HG02678 (cell line): ENCODE measurements at regions not wholly inside any gene's neighbourhood (a gene's known extent, or its start where the extent isn't known, plus 50 kb on each side); places are given as distances from the start of the nearest gene placed in this dataset.
"Not testable (repeated sequence)": the region's sequence is repeated elsewhere in the genome, so short reads cannot be mapped to it uniquely, and the experiment has no call there.

Experiments
- ATAC-seq: cut with Tn5 transposase; IDR thresholded peaks from one replicate; pipeline ENCODE4 v1.9.1; 2021; ENCODE audit warnings: mild to moderate bottlenecking, moderate library complexity; ENCODE audit not compliant: unreplicated experiment

DNA sequence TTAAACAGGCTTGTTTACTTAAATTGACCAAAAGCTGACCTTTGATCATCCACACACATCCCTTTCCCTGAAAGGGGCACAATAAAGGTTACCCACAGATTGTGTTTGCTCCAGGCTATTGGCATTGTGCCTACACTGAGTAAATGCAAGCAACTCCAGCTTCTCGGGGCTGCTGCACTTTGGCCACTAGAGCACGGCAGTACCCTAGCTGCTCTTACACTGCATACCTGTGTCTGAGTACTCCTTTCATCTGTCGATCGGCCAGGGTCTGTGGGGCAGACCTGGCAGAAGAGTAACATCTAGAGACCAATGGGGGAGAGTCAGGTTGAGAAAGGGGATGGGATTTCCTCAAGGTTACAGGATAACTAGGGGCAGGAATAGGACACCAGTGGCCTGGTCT is 281.9 kb upstream of the NMUR2 start:
- ATAC-seq, result no peak

DNA sequence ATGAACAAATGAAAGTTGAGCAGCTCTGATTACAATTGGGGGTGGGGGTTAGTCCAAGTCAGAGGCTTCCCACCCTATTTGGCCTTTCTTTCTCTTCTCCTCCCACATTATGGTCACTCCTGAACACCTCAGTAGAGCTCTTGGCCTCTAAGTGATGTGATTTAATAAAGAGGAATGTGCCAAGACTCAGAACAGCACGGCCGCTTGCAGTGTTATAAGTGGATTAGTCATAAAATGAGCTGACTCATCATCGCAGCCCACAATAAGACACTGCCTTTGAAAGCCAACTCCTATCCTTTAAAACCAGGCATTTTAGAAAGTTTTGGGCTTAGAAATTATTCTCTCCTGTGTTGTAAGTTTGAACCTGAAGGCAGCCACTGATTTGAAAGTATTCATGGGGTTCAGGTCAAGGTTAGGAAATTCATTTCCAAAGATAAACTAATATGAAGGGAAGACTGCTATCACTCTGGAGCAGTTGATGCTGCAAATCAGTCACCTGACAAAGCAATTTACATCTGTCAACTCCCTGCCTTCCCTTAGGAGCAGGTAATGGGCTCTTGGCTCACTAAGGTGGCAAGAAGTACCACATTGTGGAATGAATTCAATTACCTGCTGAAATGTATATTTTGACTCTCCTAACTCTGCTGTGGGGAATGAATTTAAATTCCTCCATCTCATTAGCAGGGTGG is 283.6 kb upstream of the NMUR2 start:
- ATAC-seq, result no peak

DNA sequence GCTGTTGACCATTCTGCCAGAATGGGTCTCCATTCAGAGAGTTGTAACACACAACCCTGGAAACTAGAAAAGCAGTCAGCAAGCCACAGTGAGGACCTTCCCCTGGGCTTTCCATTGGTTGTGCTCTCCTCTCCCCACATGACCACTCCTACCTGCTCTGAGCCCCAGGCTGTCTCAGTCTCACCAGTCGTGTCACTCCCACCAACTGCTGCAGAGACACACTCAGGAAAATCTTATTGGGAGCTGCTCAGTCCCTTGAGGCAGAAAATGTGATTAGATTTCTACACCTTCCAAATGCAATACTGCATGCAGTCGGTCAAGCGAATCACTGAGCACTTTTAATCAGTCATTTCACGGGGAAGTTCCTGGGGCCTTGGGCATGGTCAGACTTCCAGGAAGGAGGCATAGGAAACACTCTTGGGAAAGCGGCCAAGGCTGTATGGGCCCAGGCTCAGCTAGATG is 284.2 kb upstream of the NMUR2 start:
- no peak for ATAC-seq

DNA sequence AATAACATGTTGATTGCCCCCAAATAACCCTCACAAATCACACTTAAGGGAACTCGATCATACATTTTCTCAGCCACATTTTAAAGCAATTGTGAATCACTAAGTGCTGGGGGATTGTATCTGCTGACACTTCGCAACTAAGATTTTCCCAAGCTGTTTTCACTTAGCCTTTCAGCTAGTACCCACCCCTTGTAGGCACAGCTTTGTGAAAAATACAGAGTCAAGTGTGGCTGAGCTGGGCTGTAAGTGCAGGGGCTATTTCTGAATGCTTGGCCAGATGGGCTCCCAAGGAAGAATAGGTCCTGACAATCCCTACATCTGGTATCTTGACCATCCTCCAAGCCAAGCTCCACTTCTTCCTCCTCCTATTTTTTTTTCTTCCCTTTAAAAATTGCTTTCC is 289.2 kb upstream of the NMUR2 start:
- ATAC-seq, result no peak

DNA sequence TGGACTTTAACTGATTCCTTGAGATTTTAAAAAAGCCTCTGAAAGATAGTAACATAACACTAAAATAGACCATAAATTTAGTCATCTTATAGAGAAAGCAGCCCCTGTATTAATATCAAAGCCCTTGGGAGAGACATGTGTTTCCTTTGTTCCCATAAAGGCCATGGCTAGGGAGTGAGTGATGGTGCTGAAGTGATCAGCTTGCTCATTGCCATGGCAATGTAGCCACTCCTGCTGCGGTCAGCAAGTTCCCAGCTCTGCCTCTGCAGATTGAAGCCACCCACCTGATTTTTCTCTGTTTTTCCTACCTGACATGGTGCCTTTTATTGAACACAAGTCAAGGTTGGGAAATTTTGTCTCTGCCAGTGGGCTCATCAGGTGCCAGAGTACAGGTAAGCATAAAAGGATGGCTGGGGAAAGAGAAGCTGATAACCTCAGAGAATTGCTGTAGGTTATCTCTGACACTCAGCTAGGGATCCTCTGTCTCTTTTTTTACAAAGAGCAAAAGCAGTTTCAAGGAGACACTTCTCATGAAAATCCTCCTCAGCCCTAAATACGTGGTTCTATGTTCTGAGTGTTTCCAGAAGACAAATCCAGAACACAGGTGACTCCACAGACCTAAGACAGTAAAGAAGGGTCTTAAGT is 296.3 kb upstream of the NMUR2 start:
- ATAC-seq, result no peak

DNA sequence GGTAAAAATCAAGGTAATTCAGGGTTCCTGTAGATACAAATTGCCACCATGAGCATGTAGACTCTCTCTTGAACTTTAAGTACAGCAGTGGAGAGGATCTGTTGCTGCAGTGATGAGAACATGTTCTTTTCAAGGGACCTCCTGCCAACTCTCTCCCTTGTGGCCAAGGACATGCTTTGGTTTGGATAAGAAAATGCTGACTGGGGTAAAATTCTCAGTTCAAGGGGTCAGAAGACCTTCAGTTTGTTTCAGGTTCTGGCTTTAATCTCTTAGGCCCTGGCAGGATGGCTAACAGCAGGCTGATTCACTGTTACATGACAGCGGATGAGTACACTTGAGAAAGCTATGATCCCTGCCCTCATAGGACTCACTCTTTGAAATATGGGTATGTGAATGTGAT is 299.2 kb upstream of the NMUR2 start:
- no peak for ATAC-seq

DNA sequence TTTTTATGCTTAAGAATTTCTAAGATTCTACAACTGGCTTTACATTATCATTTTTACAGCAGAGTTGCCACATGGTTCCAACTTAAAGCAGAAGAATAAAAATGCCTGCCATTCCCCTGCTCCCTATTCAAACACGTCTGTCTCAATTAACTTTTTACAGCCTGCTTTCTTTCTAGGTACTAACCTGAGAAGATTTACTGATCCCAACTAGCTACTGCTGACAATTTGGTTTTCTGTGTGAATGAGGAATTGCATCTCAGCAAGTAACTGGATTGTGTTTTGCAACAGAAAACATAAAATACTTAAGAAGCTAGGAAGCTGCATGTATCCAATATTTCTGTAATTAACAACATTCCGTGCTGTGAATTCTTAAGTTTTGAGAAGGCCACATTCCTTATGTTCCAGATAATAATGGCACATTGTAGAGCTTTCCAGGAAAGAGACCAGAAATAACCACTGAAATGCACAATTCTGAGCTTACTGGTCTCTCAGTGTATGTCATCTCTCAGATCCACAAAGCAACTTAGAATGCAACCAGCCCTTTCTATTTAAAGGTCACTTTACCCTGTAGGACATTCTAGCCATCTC is 306.8 kb upstream of the NMUR2 start:
- ATAC-seq, result no peak

DNA sequence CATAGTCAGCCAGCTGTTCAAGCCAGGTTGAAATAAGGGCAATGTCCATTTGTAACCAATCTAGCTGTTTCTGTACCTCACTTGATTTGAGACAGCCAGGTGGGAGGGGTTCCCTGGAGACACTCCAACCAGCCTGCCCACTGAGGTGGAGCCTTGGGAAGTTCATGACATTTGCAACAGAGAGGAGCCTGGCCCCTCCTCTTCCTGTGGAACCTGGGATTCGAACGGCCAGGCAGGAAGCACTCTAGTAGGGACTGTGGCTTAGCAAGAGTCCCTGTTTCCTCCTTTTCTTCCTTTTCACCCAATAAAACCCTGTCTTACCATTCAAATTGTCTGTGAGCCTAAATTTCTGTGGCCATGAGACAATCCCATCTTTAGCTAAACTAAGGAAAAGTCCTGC is 312.3 kb upstream of the NMUR2 start:
- ATAC-seq, result no peak

DNA sequence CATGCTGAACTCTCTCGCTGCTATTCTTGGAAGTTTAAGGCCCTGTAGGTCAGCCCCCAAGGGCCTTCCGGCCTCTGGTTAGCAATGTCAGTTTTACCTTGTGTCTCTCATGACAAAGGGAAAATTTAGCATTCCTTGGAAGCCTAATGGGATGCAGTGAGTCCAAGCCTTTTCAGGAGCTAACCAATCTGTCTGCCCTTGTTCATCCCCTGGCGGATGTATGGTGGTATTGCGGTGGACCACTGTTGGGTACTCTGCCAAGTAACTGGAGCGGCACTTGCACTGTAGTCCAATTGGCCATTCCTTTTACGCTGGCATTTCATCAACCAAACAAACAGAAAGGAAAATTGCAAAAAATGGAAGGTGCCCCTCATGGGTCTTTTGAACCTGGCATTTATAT is 318.4 kb upstream of the NMUR2 start:
- ATAC-seq, result no peak

DNA sequence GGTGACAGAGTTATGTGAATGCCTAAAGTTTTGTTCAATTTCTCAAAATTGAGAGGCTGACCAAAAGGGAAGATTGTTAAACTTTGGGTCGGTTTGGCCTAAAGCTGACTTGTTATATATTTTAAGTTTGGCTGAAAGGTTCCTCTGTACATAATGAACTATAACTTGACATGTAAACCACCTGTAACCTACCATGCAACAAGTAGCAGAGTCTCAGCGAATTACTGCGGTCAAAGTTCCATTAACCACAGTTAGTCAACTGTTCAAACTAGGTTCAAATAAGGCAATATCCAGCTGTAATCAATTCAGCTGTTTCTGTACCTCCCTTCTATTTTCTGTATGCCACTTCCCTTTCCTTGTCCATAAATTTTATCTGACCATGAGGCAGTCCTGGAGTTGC is 325.1 kb upstream of the NMUR2 start:
- ATAC-seq, result no peak

DNA sequence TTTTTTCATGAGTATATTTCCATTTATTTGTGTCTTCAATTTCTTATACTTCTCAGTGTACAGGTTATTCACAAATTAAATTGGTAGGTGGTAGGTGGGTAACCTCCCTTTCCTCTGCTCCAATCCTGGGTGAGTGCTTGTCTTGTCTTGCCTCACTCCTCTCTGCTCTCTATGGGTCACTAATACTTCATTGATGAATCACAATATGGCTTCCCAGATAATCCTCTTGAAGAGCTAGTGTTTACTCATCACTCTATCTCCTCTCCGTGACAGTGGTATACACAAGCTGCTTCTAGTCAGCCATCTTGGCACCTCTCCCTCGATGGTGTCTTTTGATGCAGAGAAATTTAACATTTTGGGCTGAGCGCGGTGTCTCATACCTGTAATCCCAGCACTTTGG is 331.8 kb upstream of the NMUR2 start:
- ATAC-seq, result no peak

DNA sequence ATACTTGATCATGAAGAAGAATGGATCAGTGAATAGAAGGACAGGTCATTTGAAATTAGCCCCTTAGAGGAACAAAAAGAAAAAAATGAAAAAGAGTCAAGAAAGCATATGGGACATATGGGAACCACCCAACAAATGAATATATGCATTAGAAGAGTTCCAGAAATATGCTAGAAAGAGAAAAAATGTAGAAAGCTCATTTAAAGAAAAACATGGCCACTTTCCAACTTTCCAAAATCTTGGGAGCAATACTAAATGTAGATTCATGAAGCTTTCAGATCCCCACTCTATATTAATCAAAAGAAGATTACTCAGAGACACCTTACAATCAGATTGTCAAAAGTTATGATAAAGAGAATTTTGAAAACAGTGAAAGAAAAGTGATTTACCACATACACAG is 334.8 kb upstream of the NMUR2 start:
- ATAC-seq, result no peak

DNA sequence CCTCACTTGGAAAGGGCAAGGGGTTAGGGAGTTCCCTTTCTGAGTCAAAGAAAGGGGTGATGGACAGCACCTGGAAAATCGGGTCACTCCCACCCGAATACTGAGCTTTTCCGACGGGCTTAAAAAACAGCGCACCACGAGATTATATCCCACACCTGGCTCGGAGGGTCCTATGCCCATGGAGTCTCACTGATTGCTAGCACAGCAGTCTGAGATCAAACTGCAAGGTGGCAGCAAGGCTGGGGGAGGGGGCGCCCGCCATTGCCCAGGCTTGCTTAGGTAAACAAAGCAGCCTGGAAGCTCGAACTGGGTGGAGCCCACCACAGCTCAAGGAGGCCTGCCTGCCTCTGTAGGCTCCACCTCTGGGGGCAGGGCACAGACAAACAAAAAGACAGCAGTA is 336.0 kb upstream of the NMUR2 start:
- ATAC-seq, result not testable (repeated sequence)

DNA sequence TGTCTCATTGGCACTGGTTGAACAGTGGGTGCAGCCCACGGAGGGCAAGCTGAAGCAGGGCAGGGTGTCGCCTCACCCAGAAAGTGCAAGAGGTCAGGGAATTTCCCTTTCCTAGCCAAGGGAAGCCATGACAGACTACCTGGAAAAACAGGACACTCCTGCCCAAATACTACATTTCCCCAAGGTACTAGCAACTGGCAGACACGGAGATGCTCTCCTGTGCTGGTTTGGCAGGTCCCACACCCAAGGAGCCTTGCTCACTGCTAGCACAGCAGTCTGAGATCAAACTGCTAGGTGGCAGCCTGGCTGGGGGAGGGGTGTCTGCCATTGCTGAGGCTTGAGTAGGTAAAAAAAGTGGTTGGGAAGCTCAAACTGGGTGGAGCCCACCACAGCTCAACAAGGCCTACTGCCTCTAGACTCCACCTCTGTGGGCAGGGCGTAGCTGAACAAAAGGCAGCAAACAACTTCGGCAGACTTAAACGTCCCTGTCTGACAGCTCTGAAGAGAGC is 382.7 kb upstream of the NMUR2 start:
- ATAC-seq, result not testable (repeated sequence)

DNA sequence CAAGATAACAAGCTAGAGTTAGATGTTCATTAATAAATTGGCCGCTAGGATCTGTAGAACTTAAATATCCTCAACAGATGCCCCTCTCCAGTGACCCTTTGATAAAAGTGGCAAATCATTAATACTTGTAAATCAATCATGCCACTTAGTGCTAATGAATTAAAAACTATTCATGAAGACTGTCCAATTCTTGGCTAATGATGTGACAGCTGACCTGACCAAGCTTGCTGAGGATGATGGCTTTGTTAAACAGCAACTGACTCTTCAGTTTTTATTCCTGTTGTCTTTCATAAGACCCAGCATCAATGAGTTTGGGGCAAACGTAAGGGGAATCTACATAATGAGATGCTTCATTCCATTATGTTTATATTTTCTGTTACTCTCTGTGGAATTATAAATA is 396.8 kb upstream of the NMUR2 start:
- no peak for ATAC-seq

DNA sequence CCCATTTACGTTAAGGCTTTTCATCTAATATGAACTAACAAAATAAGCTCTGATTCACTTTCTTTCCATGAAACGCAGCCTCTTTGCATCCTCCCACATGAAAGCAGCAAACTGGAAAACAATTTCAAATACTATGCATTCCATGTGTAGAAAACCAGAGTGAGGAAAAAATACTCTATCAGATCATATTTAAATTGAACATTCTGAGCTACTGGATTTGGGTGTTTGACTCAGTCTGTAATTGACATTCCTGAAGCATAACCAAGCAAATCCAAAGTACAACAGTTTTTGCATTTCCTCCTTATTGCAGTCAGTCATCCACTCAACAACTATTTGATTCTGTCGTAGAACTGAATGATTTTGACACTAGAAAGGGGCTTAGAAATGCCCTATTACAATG is 399.1 kb upstream of the NMUR2 start:
- ATAC-seq, result no peak

DNA sequence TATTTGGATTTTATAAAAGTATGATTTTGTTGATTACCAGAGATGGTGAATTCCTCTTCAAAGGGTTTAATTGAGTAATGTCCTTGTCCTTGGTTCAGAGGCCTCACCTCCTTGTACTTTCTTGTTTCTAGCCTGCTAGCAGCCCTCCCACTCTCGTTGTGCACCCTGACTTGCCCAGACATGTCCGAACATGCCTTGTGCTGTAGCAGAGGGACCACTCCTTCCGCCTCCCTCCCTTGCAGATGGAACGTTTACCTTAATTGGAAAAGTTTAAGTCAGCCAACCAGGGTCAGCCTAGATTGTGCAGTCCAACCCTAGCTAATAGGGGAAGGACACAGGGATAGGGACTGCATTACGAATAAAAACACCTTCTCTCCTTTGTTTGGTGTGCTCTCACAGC is 406.9 kb upstream of the NMUR2 start:
- ATAC-seq, result no peak

DNA sequence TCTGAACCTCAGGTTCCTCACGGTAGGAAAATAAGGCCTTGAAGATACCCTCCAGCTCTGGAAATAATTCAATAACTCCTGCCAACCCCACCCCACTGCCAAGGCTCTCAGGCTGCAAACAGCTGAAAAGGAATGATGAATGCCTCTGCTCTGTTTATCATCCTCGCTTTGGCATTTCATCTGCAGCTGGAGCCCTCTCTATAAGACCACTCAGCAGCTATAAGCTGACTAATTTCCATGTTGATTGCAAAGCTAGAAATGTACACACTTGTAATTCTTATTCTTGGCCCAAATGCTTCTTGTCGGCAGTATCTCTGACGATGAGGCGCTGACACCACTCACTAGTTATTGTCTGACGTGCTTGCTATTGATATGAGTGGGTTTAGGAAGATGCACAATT is 408.4 kb upstream of the NMUR2 start:
- no peak for ATAC-seq

DNA sequence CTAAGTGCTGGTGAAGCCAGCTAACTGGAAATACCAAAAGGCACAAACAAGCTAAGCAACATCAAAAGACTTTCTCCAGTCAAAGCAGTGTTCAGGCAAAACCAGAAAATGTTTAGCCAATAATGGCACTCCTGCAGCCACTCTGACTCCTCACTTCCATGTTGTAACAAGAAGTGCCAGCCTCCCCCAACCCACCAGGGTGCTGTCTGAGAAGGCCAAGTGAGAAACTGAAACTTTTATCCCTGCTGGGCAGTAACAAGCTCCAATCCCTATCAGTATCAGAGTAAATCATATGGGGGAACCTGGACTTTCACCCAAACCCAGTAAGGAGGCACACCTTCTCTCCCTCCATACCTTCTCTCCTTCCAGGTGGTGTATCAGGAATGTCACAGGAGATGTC is 414.8 kb upstream of the NMUR2 start:
- no peak for ATAC-seq

DNA sequence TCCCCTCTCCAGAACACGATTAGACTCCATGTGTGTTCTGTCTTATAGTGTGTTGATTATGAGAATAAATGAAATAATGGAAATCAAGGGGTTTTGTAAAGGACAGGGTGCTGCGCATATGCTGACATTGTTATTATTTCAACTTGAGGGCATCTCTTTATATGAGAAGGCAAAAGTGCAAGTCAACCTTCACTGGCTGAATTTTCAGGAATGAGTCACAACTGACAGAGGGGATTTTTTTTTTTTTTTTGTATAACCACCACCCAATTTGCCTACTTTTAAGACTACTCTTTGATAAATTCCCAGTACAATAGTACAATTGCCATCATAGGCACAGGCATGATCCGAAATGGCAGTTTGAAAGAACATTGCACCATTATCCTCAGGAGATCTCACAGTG is 419.2 kb upstream of the NMUR2 start:
- no peak for ATAC-seq

DNA sequence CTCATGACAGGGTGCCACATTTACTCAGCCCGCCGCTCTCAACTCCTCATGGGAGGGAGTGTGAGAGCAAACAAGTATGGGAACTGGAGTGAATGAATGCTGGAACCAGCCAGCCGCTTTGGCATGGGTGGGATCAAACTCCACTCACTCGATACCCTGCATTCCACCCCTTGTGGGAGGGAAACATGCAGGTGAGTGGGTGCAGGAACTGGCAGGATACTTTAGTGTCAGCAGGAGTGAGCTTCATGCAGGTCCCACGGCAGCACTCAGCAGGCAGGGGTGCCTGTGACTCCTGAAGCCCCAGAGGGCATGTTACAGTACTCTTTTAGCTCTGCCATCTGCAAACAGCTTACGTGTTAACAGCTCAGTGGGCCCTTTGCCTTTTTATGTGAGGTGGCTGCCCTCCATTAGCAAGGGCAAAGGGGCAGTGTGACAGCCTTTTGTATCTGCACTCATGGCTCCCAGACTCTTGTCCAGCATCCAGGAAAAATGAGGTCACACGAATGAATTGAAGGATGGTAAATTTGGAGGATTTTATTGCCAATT is 433.2 kb upstream of the NMUR2 start:
- no peak for ATAC-seq

DNA sequence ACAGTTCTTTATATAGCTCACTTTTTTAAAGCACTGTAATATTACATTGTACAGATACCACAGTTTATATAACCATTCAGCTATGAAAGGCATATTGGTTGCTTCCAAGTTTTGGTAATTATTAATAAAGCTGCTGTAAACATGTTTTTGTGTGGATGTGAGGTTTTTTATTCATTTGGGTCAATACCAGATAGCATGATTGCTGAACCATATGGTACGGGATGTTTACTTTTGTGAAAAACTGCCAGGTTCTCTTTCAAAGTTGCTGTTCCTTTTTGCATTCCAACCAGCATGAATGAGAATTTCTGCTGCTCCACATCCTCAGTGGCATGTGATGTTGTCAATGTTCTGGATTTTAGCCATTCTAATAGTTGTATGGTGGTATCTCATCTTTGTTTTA is 439.6 kb upstream of the NMUR2 start:
- ATAC-seq, result no peak
